ENCODE measurements at regions not wholly inside any gene's neighbourhood (a gene's known extent, or its start where the extent isn't known, plus 50 kb on each side); places are given as distances from the start of the nearest gene placed in this dataset.

DNA sequence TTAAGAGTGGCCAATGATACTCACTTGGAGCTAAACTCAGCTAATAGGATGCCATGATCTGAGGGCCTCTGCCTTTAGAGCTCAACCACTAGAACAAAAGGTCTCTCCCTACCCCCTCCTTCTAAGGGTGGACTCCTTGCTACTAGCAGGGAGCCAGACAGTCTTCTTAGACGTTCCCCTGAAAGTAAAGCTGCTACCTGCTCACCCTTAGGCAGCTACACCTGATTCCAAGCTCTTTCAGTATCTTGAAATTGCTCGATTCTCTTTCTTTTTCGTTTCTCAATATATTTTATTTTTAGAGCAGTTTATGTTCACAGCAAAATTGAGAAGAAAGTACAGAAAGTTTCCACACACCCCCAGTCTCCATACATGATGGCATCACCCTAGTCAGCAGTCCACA, 112.6 kb upstream of the KCNJ15 start:
- DNase-seq (ENCODE audit: low read depth in 1 of 2, low spot score in 1 of 2): no peak
- CTCF ChIA-PET: interaction anchor here (1.1 kb wide), 1 partner anchor 208 kb away, joined by 6 read pairs; no protein-coding TSS in a partner anchor
- H3K4me2 ChIP-seq: no peak overlapping the region
- 43% methylated on average over 3 of the region's 3 CpGs for WGBS (ENCODE audit: missing lambda C conversion rate)
- ATAC-seq: no peak
- TF ChIP-seq, protein P1, sequence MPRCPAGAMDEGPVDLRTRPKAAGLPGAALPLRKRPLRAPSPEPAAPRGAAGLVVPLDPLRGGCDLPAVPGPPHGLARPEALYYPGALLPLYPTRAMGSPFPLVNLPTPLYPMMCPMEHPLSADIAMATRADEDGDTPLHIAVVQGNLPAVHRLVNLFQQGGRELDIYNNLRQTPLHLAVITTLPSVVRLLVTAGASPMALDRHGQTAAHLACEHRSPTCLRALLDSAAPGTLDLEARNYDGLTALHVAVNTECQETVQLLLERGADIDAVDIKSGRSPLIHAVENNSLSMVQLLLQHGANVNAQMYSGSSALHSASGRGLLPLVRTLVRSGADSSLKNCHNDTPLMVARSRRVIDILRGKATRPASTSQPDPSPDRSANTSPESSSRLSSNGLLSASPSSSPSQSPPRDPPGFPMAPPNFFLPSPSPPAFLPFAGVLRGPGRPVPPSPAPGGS (IDR thresholded peaks at IDR 0.05): no peak
- TF ChIP-seq RAD21 (conservative IDR thresholded peaks at IDR 0.05 in 1 of 2, IDR thresholded peaks at IDR 0.05 in 1 of 2) (no peak), FOSL2 (IDR thresholded peaks at IDR 0.05) (no peak), FOSL2 (CRISPR knock-in tag; IDR thresholded peaks at IDR 0.05) (no peak), E2F6 (IDR thresholded peaks at IDR 0.05; ENCODE audit: borderline replicate concordance, low read depth) (no peak), HES2 (IDR thresholded peaks at IDR 0.05) (no peak), ZFP36 (IDR thresholded peaks at IDR 0.05; ENCODE audit: borderline replicate concordance, partially characterized antibody) (no peak), HOXB5 (CRISPR knock-in tag; IDR thresholded peaks at IDR 0.05) (no peak), ZNF302 (CRISPR knock-in tag; IDR thresholded peaks at IDR 0.05) (no peak)
- no peak for FAIRE-seq
- peak overlapping the region; percentile 26 to 93; a peak in 3 of 6 replicates for H3K27ac ChIP-seq
- H3K9me3 ChIP-seq: peaks cover 41% of the 10 kb centered on the region
- peaks cover 27% of the 10 kb centered on the region for H3K4me1 ChIP-seq
- POLR2A ChIA-PET: no interaction called here
- no peak overlapping the region for H3K4me3 ChIP-seq

- ChIA-PET CTCF (no interaction called here), POLR2A (no interaction called here)
- H3K4me2 ChIP-seq: no peak overlapping the region
- peaks cover 41% of the 10 kb centered on the region for H3K9me3 ChIP-seq
- H3K4me3 ChIP-seq: no peak overlapping the region
- TF ChIP-seq HES2 (IDR thresholded peaks at IDR 0.05) (no peak), E2F6 (IDR thresholded peaks at IDR 0.05; ENCODE audit: borderline replicate concordance, low read depth) (no peak), ZSCAN20 (CRISPR knock-in tag; IDR thresholded peaks at IDR 0.05) (no peak), NR3C1 (IDR thresholded peaks at IDR 0.05) (no peak), HDAC2 (IDR thresholded peaks at IDR 0.05) (no peak), POLR2A (IDR thresholded peaks at IDR 0.05; ENCODE audit: low read length) (no peak), CHD4 (IDR thresholded peaks at IDR 0.05; ENCODE audit: borderline replicate concordance) (no peak), ZFP36 (IDR thresholded peaks at IDR 0.05; ENCODE audit: borderline replicate concordance, partially characterized antibody) (no peak), FOXS1 (CRISPR knock-in tag; IDR thresholded peaks at IDR 0.05) (no peak), RFX5 (IDR thresholded peaks at IDR 0.05) (no peak), MYC (IDR thresholded peaks at IDR 0.05; ENCODE audit: borderline replicate concordance, low read length) (no peak)
- TF ChIP-seq, protein P2, sequence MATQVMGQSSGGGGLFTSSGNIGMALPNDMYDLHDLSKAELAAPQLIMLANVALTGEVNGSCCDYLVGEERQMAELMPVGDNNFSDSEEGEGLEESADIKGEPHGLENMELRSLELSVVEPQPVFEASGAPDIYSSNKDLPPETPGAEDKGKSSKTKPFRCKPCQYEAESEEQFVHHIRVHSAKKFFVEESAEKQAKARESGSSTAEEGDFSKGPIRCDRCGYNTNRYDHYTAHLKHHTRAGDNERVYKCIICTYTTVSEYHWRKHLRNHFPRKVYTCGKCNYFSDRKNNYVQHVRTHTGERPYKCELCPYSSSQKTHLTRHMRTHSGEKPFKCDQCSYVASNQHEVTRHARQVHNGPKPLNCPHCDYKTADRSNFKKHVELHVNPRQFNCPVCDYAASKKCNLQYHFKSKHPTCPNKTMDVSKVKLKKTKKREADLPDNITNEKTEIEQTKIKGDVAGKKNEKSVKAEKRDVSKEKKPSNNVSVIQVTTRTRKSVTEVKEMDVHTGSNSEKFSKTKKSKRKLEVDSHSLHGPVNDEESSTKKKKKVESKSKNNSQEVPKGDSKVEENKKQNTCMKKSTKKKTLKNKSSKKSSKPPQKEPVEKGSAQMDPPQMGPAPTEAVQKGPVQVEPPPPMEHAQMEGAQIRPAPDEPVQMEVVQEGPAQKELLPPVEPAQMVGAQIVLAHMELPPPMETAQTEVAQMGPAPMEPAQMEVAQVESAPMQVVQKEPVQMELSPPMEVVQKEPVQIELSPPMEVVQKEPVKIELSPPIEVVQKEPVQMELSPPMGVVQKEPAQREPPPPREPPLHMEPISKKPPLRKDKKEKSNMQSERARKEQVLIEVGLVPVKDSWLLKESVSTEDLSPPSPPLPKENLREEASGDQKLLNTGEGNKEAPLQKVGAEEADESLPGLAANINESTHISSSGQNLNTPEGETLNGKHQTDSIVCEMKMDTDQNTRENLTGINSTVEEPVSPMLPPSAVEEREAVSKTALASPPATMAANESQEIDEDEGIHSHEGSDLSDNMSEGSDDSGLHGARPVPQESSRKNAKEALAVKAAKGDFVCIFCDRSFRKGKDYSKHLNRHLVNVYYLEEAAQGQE (IDR thresholded peaks at IDR 0.05): no peak
- DNase-seq (ENCODE audit: low read depth in 1 of 2, low spot score in 1 of 2) (no peak), ATAC-seq (no peak), FAIRE-seq (no peak)
- H3K27ac ChIP-seq: peak overlapping the region in 1 of 2 experiments; percentile 93; a peak in 2 of 6 replicates
- H3K4me1 ChIP-seq: peaks cover 24% of the 10 kb centered on the region
Observed at GRCh38 chr21:38145104-38145503, 111.7 kb upstream of the KCNJ15 start.

Data from A549 (cell line).